ENCODE measurements at regions not wholly inside any gene's neighbourhood (a gene's known extent, or its start where the extent isn't known, plus 50 kb on each side); places are given as distances from the start of the nearest gene placed in this dataset.

- TF ChIP-seq POLR2AphosphoS5 (IDR thresholded peaks at IDR 0.05; ENCODE audit: low read depth, low read length) (no peak), SIN3A (IDR thresholded peaks at IDR 0.05; ENCODE audit: borderline replicate concordance, insufficient read depth, low read length) (no peak)
These were observed 402.0 kb upstream of the NRG3 start for GRCh38 chr10:81472927-81473470.

Measured in PFSK-1 (cell line).